WTC11 (cell line): ENCODE measurements at regions not wholly inside any gene's neighbourhood (a gene's known extent, or its start where the extent isn't known, plus 50 kb on each side); places are given as distances from the start of the nearest gene placed in this dataset.

Experiments
- ATAC-seq: fragments of 200-7000 bp; cut with Tn5 transposase; 2 replicates; pipeline ENCODE4 v1.10.0; 2021; ENCODE audit warnings: mild to moderate bottlenecking, moderate library complexity
- CTCF ChIA-PET: fragments of 300-600 bp; sonication (Branson Sonifier 250); formaldehyde crosslinking; loops from one replicate; lab custom pipeline; 2021; ENCODE audit warnings: antibody characterized with exemption; lab: Charles Lee
- POLR2A ChIA-PET: fragments of 350-600 bp; sonication (Branson Sonifier 250); formaldehyde crosslinking; loops from one replicate; lab custom pipeline; 2021; ENCODE audit warnings: antibody characterized with exemption; lab: Charles Lee
- DNase-seq: peaks from one replicate; pipeline ENCODE4 v3.0.0; 2021; ENCODE audit warnings: low spot score
- H3K27ac Mint-ChIP-seq: 2 replicates; pipeline ENCODE4 v1.8.0; 2021; ENCODE audit warnings: mixed read lengths
- H3K27me3 Mint-ChIP-seq: 2 replicates; pipeline ENCODE4 v1.8.0; 2021; ENCODE audit warnings: low read depth, mild to moderate bottlenecking, moderate library complexity, mixed read lengths
- H3K36me3 Mint-ChIP-seq: 2 replicates; pipeline ENCODE4 v1.8.0; 2021; ENCODE audit warnings: mixed read lengths
- H3K4me1 Mint-ChIP-seq: 2 replicates; pipeline ENCODE4 v1.8.0; 2022; ENCODE audit warnings: mixed read lengths
- H3K4me3 Mint-ChIP-seq: 2 replicates; pipeline ENCODE4 v1.8.0; 2021; ENCODE audit warnings: mild to moderate bottlenecking, moderate library complexity, mixed read lengths
- H3K9me3 Mint-ChIP-seq: 2 replicates; pipeline ENCODE4 v1.8.0; 2021; ENCODE audit warnings: mixed read lengths
- ETV6 ChIP-seq: sonication (generic); formaldehyde crosslinking; IDR thresholded peaks from 2 replicates; pipeline ENCODE4 v1.8.1; 2022; ENCODE audit warnings: mild to moderate bottlenecking, missing genetic modification reagents
- GABPB1 ChIP-seq: sonication (generic); formaldehyde crosslinking; IDR thresholded peaks from 2 replicates; pipeline ENCODE4 v1.8.1; 2023; ENCODE audit warnings: mild to moderate bottlenecking, missing genetic modification reagents
- HMGA2 ChIP-seq: fragments of 250-450 bp; sonication (Bioruptor Pico); IDR thresholded peaks from 2 replicates; pipeline ENCODE4 v1.4.0; 2021; ENCODE audit warnings: mild to moderate bottlenecking, moderate library complexity
- IRF2 ChIP-seq: sonication (generic); formaldehyde crosslinking; IDR thresholded peaks from 2 replicates; pipeline ENCODE4 v1.8.0; 2022; ENCODE audit warnings: low read depth, missing genetic modification reagents, borderline replicate concordance
- JAZF1 ChIP-seq: fragments of 250-450 bp; sonication (Bioruptor Pico); IDR thresholded peaks from 2 replicates; pipeline ENCODE4 v1.9.0; 2021; ENCODE audit warnings: moderate library complexity, mild to moderate bottlenecking, inconsistent platforms
- MXD4 ChIP-seq: fragments of 250-450 bp; sonication (Bioruptor Pico); IDR thresholded peaks from 2 replicates; pipeline ENCODE4 v1.8.0; 2021; ENCODE audit warnings: mild to moderate bottlenecking, moderate library complexity, borderline replicate concordance
- MYBL2 ChIP-seq: sonication (generic); formaldehyde crosslinking; IDR thresholded peaks from 2 replicates; pipeline ENCODE4 v1.8.1; 2023; ENCODE audit warnings: mild to moderate bottlenecking, moderate library complexity, missing genetic modification reagents
- NR2C2 ChIP-seq: sonication (generic); formaldehyde crosslinking; IDR thresholded peaks from 2 replicates; pipeline ENCODE4 v1.8.0; 2022; ENCODE audit warnings: mild to moderate bottlenecking, missing genetic modification reagents
- NR3C1 ChIP-seq: sonication (generic); formaldehyde crosslinking; conservative IDR thresholded peaks from 2 replicates; pipeline ENCODE4 v1.8.1; 2023; ENCODE audit warnings: low read depth, mild to moderate bottlenecking, missing genetic modification reagents
- OVOL2 ChIP-seq: fragments of 250-450 bp; sonication (Bioruptor Pico); IDR thresholded peaks from 2 replicates; pipeline ENCODE4 v1.9.0; 2021; ENCODE audit warnings: mild to moderate bottlenecking, borderline replicate concordance
- RELA ChIP-seq: sonication (generic); formaldehyde crosslinking; IDR thresholded peaks from 2 replicates; pipeline ENCODE4 v1.8.1; 2022; ENCODE audit warnings: missing genetic modification reagents, mild to moderate bottlenecking, borderline replicate concordance
- RORB ChIP-seq: fragments of 250-450 bp; sonication (Bioruptor Pico); IDR thresholded peaks from 2 replicates; pipeline ENCODE4 v1.9.0; 2021; ENCODE audit warnings: mild to moderate bottlenecking
- SMAD3 ChIP-seq: sonication (generic); formaldehyde crosslinking; IDR thresholded peaks from 2 replicates; pipeline ENCODE4 v1.8.0; 2022; ENCODE audit warnings: missing genetic modification reagents, mild to moderate bottlenecking, borderline replicate concordance
- ZNF317 ChIP-seq: sonication (generic); formaldehyde crosslinking; IDR thresholded peaks from 2 replicates; pipeline ENCODE4 v1.8.1; 2023; ENCODE audit warnings: low read depth, mild to moderate bottlenecking, moderate library complexity, missing genetic modification reagents, borderline replicate concordance
- ZNF671 ChIP-seq: fragments of 250-450 bp; sonication (Bioruptor Pico); IDR thresholded peaks from 2 replicates; pipeline ENCODE4 v1.8.0; 2021; ENCODE audit warnings: mild to moderate bottlenecking
- TF ChIP-seq, protein P1 (sequence below): sonication (generic); formaldehyde crosslinking; IDR thresholded peaks from 2 replicates; pipeline ENCODE4 v1.8.1; 2022; ENCODE audit warnings: mild to moderate bottlenecking, missing genetic modification reagents, moderate library complexity, borderline replicate concordance
- TF ChIP-seq, protein P2 (sequence below): sonication (generic); formaldehyde crosslinking; IDR thresholded peaks from 2 replicates; pipeline ENCODE4 v1.8.1; 2022; ENCODE audit warnings: low read depth, mild to moderate bottlenecking, moderate library complexity, missing genetic modification reagents, borderline replicate concordance
- TF ChIP-seq, protein P3 (sequence below): sonication (generic); formaldehyde crosslinking; IDR thresholded peaks from 2 replicates; pipeline ENCODE4 v1.8.1; 2023; ENCODE audit warnings: mild to moderate bottlenecking, moderate library complexity, missing genetic modification reagents
- TF ChIP-seq, protein P4 (sequence below): fragments of 250-450 bp; sonication (Bioruptor Pico); conservative IDR thresholded peaks from 2 replicates; pipeline ENCODE4 v1.9.0; 2021; ENCODE audit warnings: mild to moderate bottlenecking
- TF ChIP-seq, protein P5 (sequence below): sonication (generic); formaldehyde crosslinking; IDR thresholded peaks from 2 replicates; pipeline ENCODE4 v1.8.0; 2022; ENCODE audit warnings: mild to moderate bottlenecking, missing genetic modification reagents
- TF ChIP-seq, protein P6 (sequence below): sonication (generic); formaldehyde crosslinking; IDR thresholded peaks from 2 replicates; pipeline ENCODE4 v1.8.1; 2023; ENCODE audit warnings: mild to moderate bottlenecking, missing genetic modification reagents, borderline replicate concordance
- TF ChIP-seq, protein P7 (sequence below): fragments of 250-450 bp; sonication (Bioruptor Pico); IDR thresholded peaks from 2 replicates; pipeline ENCODE4 v1.9.0; 2021; ENCODE audit warnings: mild to moderate bottlenecking

DNA sequence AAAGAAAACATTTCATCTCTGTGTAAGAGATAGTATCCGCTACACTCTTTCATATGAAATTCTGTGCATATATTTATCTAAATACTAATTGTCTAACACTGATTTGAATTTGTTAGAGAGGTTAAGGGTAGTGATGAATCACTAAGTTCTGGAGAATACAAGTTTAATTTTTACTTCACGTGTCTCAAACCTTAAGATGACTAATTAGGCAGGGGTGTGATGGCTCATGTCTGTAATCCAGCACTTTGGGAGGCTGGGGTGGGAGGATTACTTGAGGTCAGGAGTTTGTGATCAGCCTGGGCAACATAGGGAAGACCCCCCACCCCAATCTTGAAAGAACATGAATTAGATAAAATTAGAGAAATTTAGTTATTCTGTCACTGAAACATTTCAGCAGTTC, 2241.9 kb downstream of the PCDH7 start (continued):
- TF ChIP-seq MYBL2 (CRISPR knock-in tag): no peak
- TF ChIP-seq, protein P1, sequence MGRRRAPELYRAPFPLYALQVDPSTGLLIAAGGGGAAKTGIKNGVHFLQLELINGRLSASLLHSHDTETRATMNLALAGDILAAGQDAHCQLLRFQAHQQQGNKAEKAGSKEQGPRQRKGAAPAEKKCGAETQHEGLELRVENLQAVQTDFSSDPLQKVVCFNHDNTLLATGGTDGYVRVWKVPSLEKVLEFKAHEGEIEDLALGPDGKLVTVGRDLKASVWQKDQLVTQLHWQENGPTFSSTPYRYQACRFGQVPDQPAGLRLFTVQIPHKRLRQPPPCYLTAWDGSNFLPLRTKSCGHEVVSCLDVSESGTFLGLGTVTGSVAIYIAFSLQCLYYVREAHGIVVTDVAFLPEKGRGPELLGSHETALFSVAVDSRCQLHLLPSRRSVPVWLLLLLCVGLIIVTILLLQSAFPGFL (CRISPR knock-in tag): no peak
- no peak for TF ChIP-seq SMAD3 (CRISPR knock-in tag)
- TF ChIP-seq HMGA2 (CRISPR knock-in tag): no peak

DNA sequence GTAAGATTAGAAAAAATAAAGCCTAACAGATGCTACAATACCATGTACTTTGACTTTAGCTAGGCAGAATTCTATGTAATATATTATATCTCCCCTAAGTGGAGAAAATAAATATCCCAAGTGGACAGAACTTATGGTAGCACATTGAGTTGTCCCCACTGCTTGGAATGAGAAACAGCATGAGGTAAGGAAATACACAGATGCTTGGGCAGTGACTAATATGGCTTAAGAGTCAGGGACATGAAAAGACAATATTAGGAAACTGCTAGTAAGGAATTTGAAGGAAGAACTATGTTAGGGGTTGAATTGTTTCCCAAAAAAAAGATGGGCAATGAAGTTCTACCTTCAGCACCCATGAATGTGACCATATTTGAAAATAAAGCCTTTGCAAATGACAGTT, 2265.1 kb downstream of the PCDH7 start:
- ChIA-PET CTCF (no interaction called here), POLR2A (no interaction called here)
- no peaks in the 10 kb centered on the region for H3K36me3 Mint-ChIP-seq
- H3K27ac Mint-ChIP-seq: no peak overlapping the region
- no peaks in the 10 kb centered on the region for H3K4me1 Mint-ChIP-seq
- ATAC-seq (no peak), DNase-seq (no peak)
- no peaks in the 10 kb centered on the region for H3K27me3 Mint-ChIP-seq
- TF ChIP-seq, protein P2, sequence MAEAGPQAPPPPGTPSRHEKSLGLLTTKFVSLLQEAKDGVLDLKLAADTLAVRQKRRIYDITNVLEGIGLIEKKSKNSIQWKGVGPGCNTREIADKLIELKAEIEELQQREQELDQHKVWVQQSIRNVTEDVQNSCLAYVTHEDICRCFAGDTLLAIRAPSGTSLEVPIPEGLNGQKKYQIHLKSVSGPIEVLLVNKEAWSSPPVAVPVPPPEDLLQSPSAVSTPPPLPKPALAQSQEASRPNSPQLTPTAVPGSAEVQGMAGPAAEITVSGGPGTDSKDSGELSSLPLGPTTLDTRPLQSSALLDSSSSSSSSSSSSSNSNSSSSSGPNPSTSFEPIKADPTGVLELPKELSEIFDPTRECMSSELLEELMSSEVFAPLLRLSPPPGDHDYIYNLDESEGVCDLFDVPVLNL (CRISPR knock-in tag): no peak
- TF ChIP-seq OVOL2 (CRISPR knock-in tag): no peak
- no peak for TF ChIP-seq ZNF317 (CRISPR knock-in tag)
- no peak for TF ChIP-seq ZNF671 (CRISPR knock-in tag)
- no peak for TF ChIP-seq GABPB1 (CRISPR knock-in tag)
- TF ChIP-seq, protein P3, sequence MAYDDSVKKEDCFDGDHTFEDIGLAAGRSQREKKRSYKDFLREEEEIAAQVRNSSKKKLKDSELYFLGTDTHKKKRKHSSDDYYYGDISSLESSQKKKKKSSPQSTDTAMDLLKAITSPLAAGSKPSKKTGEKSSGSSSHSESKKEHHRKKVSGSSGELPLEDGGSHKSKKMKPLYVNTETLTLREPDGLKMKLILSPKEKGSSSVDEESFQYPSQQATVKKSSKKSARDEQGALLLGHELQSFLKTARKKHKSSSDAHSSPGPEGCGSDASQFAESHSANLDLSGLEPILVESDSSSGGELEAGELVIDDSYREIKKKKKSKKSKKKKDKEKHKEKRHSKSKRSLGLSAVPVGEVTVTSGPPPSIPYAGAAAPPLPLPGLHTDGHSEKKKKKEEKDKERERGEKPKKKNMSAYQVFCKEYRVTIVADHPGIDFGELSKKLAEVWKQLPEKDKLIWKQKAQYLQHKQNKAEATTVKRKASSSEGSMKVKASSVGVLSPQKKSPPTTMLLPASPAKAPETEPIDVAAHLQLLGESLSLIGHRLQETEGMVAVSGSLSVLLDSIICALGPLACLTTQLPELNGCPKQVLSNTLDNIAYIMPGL (CRISPR knock-in tag): no peak
- no peak for TF ChIP-seq IRF2 (CRISPR knock-in tag)
- TF ChIP-seq, protein P4, sequence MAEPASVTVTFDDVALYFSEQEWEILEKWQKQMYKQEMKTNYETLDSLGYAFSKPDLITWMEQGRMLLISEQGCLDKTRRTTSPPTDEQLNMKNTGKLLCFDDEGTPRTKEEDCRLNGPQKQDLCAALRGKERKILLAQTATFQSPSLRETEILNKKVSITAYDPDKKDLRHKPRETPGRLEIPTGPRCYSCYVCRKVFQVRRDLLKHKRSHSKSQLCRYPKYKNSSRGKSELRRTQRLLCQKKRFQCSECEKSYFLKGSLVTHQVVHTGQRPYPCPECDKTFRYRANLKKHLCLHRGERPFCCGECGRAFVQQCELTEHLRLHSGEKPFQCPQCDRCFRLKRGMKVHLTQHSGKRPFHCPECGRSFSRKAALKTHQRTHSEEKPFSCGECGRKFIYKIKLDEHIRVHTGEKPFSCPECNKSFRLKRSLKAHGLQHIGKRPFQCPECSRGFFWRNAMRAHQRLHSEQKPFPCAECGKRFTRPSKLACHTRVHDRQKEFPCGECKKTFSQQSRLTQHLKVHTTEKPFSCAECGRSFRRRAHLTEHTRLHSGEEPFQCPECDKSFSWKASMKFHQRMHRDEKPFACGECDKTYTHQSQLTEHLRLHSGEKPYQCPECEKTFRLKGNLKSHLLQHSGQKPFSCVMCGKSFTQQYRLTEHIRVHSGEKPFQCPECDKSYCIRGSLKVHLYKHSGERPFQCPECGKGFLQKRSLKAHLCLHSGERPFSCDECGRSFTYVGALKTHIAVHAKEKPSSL (CRISPR knock-in tag): no peak
- TF ChIP-seq JAZF1 (CRISPR knock-in tag): no peak
- no peak for TF ChIP-seq RELA (CRISPR knock-in tag)
- TF ChIP-seq, protein P5, sequence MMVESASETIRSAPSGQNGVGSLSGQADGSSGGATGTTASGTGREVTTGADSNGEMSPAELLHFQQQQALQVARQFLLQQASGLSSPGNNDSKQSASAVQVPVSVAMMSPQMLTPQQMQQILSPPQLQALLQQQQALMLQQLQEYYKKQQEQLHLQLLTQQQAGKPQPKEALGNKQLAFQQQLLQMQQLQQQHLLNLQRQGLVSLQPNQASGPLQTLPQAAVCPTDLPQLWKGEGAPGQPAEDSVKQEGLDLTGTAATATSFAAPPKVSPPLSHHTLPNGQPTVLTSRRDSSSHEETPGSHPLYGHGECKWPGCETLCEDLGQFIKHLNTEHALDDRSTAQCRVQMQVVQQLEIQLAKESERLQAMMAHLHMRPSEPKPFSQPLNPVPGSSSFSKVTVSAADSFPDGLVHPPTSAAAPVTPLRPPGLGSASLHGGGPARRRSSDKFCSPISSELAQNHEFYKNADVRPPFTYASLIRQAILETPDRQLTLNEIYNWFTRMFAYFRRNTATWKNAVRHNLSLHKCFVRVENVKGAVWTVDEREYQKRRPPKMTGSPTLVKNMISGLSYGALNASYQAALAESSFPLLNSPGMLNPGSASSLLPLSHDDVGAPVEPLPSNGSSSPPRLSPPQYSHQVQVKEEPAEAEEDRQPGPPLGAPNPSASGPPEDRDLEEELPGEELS (CRISPR knock-in tag): no peak
- no peak for TF ChIP-seq NR2C2 (CRISPR knock-in tag)
- no peak for TF ChIP-seq NR3C1 (CRISPR knock-in tag)
- TF ChIP-seq MXD4 (CRISPR knock-in tag): no peak
- TF ChIP-seq ETV6 (CRISPR knock-in tag): no peak
- TF ChIP-seq, protein P6, sequence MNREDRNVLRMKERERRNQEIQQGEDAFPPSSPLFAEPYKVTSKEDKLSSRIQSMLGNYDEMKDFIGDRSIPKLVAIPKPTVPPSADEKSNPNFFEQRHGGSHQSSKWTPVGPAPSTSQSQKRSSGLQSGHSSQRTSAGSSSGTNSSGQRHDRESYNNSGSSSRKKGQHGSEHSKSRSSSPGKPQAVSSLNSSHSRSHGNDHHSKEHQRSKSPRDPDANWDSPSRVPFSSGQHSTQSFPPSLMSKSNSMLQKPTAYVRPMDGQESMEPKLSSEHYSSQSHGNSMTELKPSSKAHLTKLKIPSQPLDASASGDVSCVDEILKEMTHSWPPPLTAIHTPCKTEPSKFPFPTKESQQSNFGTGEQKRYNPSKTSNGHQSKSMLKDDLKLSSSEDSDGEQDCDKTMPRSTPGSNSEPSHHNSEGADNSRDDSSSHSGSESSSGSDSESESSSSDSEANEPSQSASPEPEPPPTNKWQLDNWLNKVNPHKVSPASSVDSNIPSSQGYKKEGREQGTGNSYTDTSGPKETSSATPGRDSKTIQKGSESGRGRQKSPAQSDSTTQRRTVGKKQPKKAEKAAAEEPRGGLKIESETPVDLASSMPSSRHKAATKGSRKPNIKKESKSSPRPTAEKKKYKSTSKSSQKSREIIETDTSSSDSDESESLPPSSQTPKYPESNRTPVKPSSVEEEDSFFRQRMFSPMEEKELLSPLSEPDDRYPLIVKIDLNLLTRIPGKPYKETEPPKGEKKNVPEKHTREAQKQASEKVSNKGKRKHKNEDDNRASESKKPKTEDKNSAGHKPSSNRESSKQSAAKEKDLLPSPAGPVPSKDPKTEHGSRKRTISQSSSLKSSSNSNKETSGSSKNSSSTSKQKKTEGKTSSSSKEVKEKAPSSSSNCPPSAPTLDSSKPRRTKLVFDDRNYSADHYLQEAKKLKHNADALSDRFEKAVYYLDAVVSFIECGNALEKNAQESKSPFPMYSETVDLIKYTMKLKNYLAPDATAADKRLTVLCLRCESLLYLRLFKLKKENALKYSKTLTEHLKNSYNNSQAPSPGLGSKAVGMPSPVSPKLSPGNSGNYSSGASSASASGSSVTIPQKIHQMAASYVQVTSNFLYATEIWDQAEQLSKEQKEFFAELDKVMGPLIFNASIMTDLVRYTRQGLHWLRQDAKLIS (CRISPR knock-in tag): no peak
- TF ChIP-seq RORB: no peak
- TF ChIP-seq, protein P7, sequence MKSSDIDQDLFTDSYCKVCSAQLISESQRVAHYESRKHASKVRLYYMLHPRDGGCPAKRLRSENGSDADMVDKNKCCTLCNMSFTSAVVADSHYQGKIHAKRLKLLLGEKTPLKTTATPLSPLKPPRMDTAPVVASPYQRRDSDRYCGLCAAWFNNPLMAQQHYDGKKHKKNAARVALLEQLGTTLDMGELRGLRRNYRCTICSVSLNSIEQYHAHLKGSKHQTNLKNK (CRISPR knock-in tag): no peak
- TF ChIP-seq, all 79 proteins: peak for 0
- Mint-ChIP-seq H3K4me3 (no peak overlapping the region), H3K9me3 (peaks cover 10% of the 10 kb centered on the region)
